ACC112 (cell line): ENCODE measurements at regions not wholly inside any gene's neighbourhood (a gene's known extent, or its start where the extent isn't known, plus 50 kb on each side); places are given as distances from the start of the nearest gene placed in this dataset.

Experiments used
- H2AFZ ChIP-seq: fragments of 200-600 bp; sonication (generic); one replicate; pipeline ENCODE4 v1.6.0; 2017; ENCODE audit warnings: antibody characterized with exemption, low read length; ENCODE audit not compliant: unreplicated experiment
- H3K27ac ChIP-seq: fragments of 200-600 bp; sonication (generic); 2 replicates; pipeline ENCODE4 v1.5.1; 2014; ENCODE audit warnings: low read depth, mild to moderate bottlenecking, antibody characterized with exemption, low read length, moderate library complexity
- H3K27me3 ChIP-seq: fragments of 200-600 bp; sonication (generic); 2 replicates; pipeline ENCODE4 v1.6.1; 2014; ENCODE audit warnings: mild to moderate bottlenecking, antibody characterized with exemption, low read length, moderate library complexity, mixed read lengths; ENCODE audit not compliant: insufficient read depth
- H3K36me3 ChIP-seq: fragments of 200-600 bp; sonication (generic); 2 replicates; pipeline ENCODE4 v1.6.1; 2016; ENCODE audit warnings: mild to moderate bottlenecking, antibody characterized with exemption, low read length, moderate library complexity, mixed read lengths; ENCODE audit not compliant: insufficient read depth
- H3K4me1 ChIP-seq: fragments of 200-600 bp; sonication (generic); one replicate; pipeline ENCODE4 v1.6.1; 2016; ENCODE audit warnings: low read length, mixed read lengths; ENCODE audit not compliant: insufficient read depth, unreplicated experiment, control insufficient read depth
- H3K4me3 ChIP-seq: fragments of 200-600 bp; sonication (generic); 2 replicates; pipeline ENCODE4 v1.5.1; 2014; ENCODE audit warnings: mild to moderate bottlenecking, low read depth, low read length
- H3K79me2 ChIP-seq: fragments of 200-600 bp; sonication (generic); one replicate; pipeline ENCODE4 v1.6.0; 2016; ENCODE audit warnings: low read length; ENCODE audit not compliant: control insufficient read depth, unreplicated experiment, insufficient read depth

GRCh38 chr18:56202678-56203077 is 435.7 kb downstream of the TXNL1 start:
- no peaks in the 10 kb centered on the region for H3K36me3 ChIP-seq
- no peaks in the 10 kb centered on the region for H3K79me2 ChIP-seq
- no peaks in the 10 kb centered on the region for H3K27me3 ChIP-seq
- H3K4me1 ChIP-seq, result peaks cover 32% of the 10 kb centered on the region
- peak overlapping the region; percentile 77 for H2AFZ ChIP-seq
- no peak overlapping the region for H3K4me3 ChIP-seq
- H3K27ac ChIP-seq, result no peak overlapping the region

- H2AFZ ChIP-seq, result peak overlapping the region; percentile 35
- peaks cover 38% of the 10 kb centered on the region for H3K4me1 ChIP-seq
- no peaks in the 10 kb centered on the region for H3K79me2 ChIP-seq
- no peaks in the 10 kb centered on the region for H3K27me3 ChIP-seq
- H3K4me3 ChIP-seq, result peak overlapping the region; percentile 2; the same call in 1 of the 2 replicates
- H3K27ac ChIP-seq, result peak overlapping the region; percentile 56
- no peaks in the 10 kb centered on the region for H3K36me3 ChIP-seq
Measured at GRCh38 chr18:56200381-56200911, 437.9 kb downstream of the TXNL1 start.

GRCh38 chr18:56199580-56200330 is 438.6 kb downstream of the TXNL1 start:
- H3K4me1 ChIP-seq, result peaks cover 38% of the 10 kb centered on the region
- H3K27me3 ChIP-seq, result no peaks in the 10 kb centered on the region
- H3K4me3 ChIP-seq, result no peak overlapping the region
- H3K79me2 ChIP-seq, result no peaks in the 10 kb centered on the region
- peak overlapping the region; percentile 32 for H2AFZ ChIP-seq
- peak overlapping the region; percentile 56 for H3K27ac ChIP-seq
- no peaks in the 10 kb centered on the region for H3K36me3 ChIP-seq

GRCh38 chr18:56197241-56197859 is 441.0 kb downstream of the TXNL1 start:
- peaks cover 30% of the 10 kb centered on the region for H3K4me1 ChIP-seq
- H3K79me2 ChIP-seq, result no peaks in the 10 kb centered on the region
- peak overlapping the region; percentile 14 for H2AFZ ChIP-seq
- H3K27me3 ChIP-seq, result no peaks in the 10 kb centered on the region
- no peak overlapping the region for H3K27ac ChIP-seq
- no peaks in the 10 kb centered on the region for H3K36me3 ChIP-seq
- no peak overlapping the region for H3K4me3 ChIP-seq

- Histone ChIP-seq H3K4me1 (peaks cover 29% of the 10 kb centered on the region), H3K4me3 (no peak overlapping the region), H3K27me3 (no peaks in the 10 kb centered on the region), H3K36me3 (no peaks in the 10 kb centered on the region), H3K27ac (no peak overlapping the region), H3K79me2 (no peaks in the 10 kb centered on the region), H2AFZ (no peak overlapping the region)
Measured at GRCh38 chr18:56196495-56197225, 441.7 kb downstream of the TXNL1 start.

GRCh38 chr18:56191334-56191733 is 447.1 kb downstream of the TXNL1 start:
- Histone ChIP-seq H3K4me1 (no peaks in the 10 kb centered on the region), H3K4me3 (no peak overlapping the region), H3K27me3 (no peaks in the 10 kb centered on the region), H2AFZ (no peak overlapping the region), H3K36me3 (no peaks in the 10 kb centered on the region), H3K27ac (no peak overlapping the region), H3K79me2 (no peaks in the 10 kb centered on the region)

GRCh38 chr18:56189615-56190014 is 448.8 kb downstream of the TXNL1 start:
- Histone ChIP-seq H3K79me2 (no peaks in the 10 kb centered on the region), H3K4me1 (no peaks in the 10 kb centered on the region), H3K27me3 (no peaks in the 10 kb centered on the region), H2AFZ (no peak overlapping the region), H3K4me3 (no peak overlapping the region), H3K36me3 (no peaks in the 10 kb centered on the region), H3K27ac (no peak overlapping the region)

- Histone ChIP-seq H3K4me3 (no peak overlapping the region), H3K27me3 (no peaks in the 10 kb centered on the region), H3K27ac (no peak overlapping the region), H3K36me3 (no peaks in the 10 kb centered on the region), H3K4me1 (no peaks in the 10 kb centered on the region), H2AFZ (no peak overlapping the region), H3K79me2 (no peaks in the 10 kb centered on the region)
Measured at GRCh38 chr18:56188529-56189275, 449.7 kb downstream of the TXNL1 start.

GRCh38 chr18:56186319-56186718 is 452.1 kb downstream of the TXNL1 start:
- H3K27me3 ChIP-seq, result no peaks in the 10 kb centered on the region
- H3K27ac ChIP-seq, result no peak overlapping the region
- H3K4me1 ChIP-seq, result no peaks in the 10 kb centered on the region
- H2AFZ ChIP-seq, result no peak overlapping the region
- no peaks in the 10 kb centered on the region for H3K36me3 ChIP-seq
- H3K79me2 ChIP-seq, result no peaks in the 10 kb centered on the region
- no peak overlapping the region for H3K4me3 ChIP-seq

- Histone ChIP-seq H3K4me1 (no peaks in the 10 kb centered on the region), H3K79me2 (no peaks in the 10 kb centered on the region), H3K4me3 (no peak overlapping the region), H3K27me3 (no peaks in the 10 kb centered on the region), H3K36me3 (no peaks in the 10 kb centered on the region), H3K27ac (no peak overlapping the region), H2AFZ (no peak overlapping the region)
Measured at GRCh38 chr18:56185126-56185525, 453.3 kb downstream of the TXNL1 start.
